Activated CD8-positive, alpha-beta memory T cell treated with anti-CD3 and anti-CD28 coated beads, Interleukin-2, amount 50 U/mL, for 24 hours (primary cell): ENCODE measurements at regions not wholly inside any gene's neighbourhood (a gene's known extent, or its start where the extent isn't known, plus 50 kb on each side); places are given as distances from the start of the nearest gene placed in this dataset.

Experiments
- DNase-seq: peaks from one replicate; pipeline ENCODE4 v3.0.0-alpha.2; 2020; ENCODE audit errors: extremely low read depth

GRCh38 chr10:130767116-130767730, 544.3 kb downstream of the TCERG1L start:
- no peak for DNase-seq

GRCh38 chr10:130769146-130770017, 542.1 kb downstream of the TCERG1L start:
- no peak for DNase-seq

DNA sequence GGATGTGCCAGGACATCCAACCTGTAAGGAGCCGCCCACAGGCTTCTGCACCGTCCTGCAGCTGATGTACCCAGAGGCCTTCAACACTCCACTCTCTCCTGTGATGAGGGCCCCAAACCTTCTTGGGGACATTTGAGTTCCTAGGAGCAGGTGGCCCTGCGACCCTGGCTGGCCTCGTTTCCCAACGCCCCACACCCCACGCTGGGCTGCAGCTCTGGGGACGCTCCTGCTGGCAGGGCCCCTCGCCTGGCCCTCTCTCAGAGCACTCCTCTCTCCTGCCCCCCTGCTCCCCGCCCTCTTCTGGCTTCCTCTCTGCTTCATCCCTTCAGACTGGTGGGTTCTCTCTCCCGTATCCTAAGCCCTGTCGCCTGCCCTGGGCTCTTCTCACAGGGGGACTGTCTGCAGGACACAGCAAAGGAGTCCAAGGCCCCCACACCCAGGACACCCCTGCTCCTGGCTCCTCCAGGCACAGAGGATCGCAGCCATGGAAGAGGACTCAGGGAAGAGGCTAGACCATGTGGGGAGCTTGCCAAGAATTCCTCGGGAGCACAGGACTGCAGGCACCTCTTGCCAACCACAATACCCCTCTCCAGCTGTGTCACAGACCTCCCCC, 541.4 kb downstream of the TCERG1L start:
- no peak for DNase-seq

GRCh38 chr10:130771491-130771946, 540.0 kb downstream of the TCERG1L start:
- DNase-seq, result no peak

- DNase-seq, result no peak
Measured at GRCh38 chr10:130772056-130772455, 539.5 kb downstream of the TCERG1L start.

DNA sequence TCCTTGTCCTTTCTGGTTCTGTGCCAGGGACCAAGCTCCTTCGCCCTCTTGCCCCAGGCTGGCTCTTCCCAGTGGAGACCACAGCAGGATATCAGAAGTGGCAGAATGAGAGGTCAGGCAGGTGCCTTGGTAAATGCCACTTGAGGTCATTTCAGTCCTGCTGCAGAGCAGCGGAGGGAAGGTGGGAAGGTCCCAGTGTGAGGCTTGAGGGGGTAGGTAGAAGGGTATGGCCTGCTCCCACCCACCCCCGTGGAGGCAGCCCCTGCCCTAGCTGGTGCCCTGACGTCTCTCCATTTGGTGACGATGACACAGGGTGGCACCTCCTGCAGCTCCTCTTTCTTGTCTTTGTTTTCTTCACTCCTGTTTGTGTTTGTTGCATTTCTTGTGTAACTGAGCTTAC, 538.8 kb downstream of the TCERG1L start:
- no peak for DNase-seq

DNA sequence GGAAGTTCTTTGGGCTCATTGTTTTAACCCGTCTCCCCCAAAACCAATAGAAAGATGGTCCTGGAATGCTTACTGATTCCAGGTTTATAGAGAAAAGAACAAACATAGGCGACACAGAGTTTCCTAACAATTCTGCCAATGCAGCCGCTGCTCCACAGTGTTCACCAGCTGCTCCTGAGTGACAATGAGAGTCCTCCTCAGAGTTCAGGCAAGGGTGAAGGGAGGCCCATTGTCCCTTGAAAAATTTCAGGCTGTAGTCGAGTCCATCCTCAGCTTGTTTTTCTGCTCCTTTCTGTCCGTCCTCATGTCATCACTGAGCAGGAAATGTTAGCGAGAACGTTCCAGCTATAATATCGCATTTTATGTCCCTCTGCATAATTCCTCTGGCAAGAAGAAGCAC, 537.6 kb downstream of the TCERG1L start:
- DNase-seq, result no peak

GRCh38 chr10:130774871-130775270, 536.6 kb downstream of the TCERG1L start:
- no peak for DNase-seq

DNA sequence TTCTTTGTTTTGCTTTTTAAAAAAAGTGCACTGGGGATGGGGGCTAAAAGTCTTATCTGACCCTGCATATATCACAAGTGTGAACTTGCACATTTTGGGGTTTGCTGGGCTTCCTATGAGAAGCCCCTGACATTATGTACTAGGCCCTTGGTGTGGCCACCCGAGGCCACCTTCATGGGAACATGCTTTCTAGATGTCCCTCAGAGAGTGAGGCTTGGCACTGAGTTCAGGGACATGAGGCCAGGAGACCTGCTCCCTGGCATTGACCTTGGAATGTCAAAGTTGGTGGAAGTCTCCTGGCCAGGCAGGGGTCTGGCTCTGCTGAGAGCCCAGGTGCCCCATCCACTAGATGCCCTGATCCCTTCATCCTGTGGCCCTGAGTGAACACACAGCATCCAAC, 536.2 kb downstream of the TCERG1L start:
- no peak for DNase-seq

- DNase-seq, result no peak
Measured at GRCh38 chr10:130776724-130777123, 534.8 kb downstream of the TCERG1L start.

- DNase-seq, result no peak
Measured at GRCh38 chr10:130777507-130778165, 533.9 kb downstream of the TCERG1L start.

DNA sequence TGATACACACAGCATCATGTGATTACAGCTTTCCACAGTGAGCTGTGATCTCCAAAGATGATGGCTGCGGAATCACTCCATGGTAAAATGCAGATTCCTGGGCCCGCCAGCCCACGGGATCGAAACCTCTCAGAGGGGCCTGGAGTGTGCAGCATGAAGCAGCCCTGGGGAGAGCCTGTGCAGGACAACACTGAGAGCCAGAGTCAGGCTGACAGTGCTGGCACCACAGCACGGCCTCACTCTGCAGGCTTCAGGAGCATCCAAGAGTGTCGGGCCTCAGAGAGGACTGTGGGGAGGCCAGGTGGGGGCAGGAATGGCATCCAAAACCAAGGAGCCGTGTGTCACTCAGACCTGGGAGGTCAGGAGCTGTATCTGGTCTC, 533.4 kb downstream of the TCERG1L start:
- no peak for DNase-seq

DNA sequence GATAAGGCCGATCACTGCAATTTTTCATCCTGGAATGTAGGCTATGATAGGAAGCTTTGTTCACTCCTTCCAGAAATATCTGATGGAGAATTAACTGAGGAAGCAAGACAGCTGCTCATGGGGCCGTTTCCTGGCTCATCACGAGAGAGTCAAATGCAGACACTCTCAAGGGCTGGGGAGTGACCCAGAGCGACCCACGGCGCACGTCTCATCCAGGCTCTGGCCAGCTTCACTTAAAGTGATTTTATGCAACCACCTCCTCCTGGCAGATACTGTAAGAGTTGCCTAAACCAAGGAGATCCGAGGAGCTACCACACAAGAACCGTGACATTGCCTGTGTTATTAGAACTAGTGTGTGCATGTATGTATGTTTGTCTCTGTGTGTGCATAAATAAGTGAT, 530.8 kb downstream of the TCERG1L start:
- DNase-seq, result no peak

- DNase-seq, result no peak
Measured at GRCh38 chr10:130781206-130781605, 530.3 kb downstream of the TCERG1L start.

DNA sequence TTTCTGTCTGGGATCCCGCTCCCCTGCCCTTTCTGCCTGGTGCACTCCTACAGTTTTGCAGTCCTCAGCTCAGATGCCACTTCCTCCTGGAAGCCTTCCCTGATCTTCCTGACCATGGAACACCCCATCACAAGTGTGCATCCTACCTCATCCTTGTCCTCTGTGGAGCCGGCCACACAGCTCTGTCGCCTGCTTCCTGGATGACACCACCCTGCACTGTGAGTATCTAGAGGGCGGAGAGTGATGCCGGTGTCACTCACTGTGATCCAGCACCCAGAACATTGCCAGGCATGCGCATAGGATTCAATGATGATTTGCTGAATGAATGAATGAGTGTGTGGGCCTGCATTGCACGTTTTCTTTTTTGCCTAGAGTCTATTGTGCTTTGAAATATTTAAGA, 529.9 kb downstream of the TCERG1L start:
- DNase-seq, result no peak

DNA sequence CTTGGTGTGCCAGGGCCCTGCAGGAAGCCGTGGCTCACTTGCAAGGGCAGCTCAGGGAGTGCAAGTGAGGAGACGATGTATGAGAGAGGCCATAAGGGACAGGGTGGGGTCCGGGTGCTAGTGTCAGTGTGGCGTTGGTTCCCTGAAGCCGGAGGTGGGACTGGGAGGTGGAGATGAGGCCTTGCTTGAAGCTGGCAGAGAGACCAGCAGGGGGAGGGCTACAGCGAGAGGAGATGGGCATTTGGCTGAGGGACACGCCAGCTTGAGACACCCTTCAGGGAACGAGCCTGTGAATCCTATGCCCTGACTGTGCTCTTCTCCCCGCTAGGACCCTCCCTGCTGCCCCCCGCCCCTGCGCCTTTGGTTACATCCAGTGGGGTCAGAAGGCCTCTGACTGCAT, 529.1 kb downstream of the TCERG1L start:
- no peak for DNase-seq

GRCh38 chr10:130784326-130784725, 527.2 kb downstream of the TCERG1L start:
- no peak for DNase-seq

DNA sequence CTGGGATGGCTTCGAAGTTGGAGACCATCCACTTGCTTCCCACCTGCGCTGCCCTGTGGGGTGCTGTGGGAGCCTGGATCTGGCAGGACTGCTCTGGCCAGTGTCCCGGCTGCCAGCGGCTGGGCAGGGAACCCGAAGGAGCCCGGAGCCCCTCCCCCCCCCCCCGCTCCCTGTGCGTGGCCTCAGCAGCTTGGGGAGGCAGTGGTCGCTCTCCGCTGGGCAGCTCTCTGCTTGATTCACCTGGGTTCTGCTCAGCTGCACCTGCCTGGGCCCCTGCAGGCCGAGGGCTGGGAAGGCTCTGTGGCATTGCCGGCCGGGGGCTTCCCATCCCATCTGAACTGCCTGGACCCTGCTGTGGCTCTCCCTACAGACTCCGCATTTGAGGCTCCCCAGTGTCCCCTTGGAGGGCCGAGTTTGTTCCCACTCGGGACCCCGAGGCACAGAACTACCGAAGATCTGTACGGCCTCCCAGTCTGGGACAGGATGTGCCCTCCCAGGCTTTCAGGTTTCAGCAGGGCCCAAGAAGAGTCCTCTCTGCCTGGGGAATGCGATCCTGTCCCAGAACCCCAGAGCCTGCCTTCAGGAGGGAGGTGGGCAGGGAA, 525.1 kb downstream of the TCERG1L start:
- DNase-seq, result no peak

- no peak for DNase-seq
Measured at GRCh38 chr10:130787243-130787642, 524.3 kb downstream of the TCERG1L start.

DNA sequence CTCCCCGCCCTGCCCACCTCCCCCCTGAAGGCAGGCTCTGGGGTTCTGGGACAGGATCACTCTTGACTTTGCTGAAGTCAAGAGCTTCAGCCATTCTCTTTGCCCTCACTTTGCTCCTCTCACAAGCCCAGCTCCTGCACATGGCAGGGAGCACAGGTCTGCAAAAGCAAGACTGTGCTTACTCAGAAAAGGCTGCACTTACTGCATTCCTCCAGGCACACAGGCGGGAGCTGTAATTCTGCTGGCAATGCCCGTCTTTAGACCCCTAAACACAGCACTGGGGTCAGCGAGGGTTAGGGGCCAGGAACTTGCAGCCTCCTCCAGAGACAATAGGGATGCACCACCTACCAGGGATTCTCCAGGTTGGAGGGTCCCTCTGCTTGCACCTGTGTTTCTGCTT, 523.7 kb downstream of the TCERG1L start:
- no peak for DNase-seq

GRCh38 chr10:130790339-130790738, 521.2 kb downstream of the TCERG1L start:
- no peak for DNase-seq
